Jurkat, Clone E6-1 (cell line): ENCODE measurements at regions not wholly inside any gene's neighbourhood (a gene's known extent, or its start where the extent isn't known, plus 50 kb on each side); places are given as distances from the start of the nearest gene placed in this dataset.
"Not testable (repeated sequence)": the region's sequence is repeated elsewhere in the genome, so short reads cannot be mapped to it uniquely, and the experiment has no call there.

Experiments
- DNase-seq: peaks from one replicate; pipeline ENCODE4 v3.0.0-alpha.2; 2011; ENCODE audit warnings: low read depth, low spot score
- H3K4me3 ChIP-seq: 2 replicates; pipeline ENCODE4 v1.5.1; 2011; ENCODE audit warnings: mild to moderate bottlenecking, low read length, control low read depth, moderate library complexity

DNA sequence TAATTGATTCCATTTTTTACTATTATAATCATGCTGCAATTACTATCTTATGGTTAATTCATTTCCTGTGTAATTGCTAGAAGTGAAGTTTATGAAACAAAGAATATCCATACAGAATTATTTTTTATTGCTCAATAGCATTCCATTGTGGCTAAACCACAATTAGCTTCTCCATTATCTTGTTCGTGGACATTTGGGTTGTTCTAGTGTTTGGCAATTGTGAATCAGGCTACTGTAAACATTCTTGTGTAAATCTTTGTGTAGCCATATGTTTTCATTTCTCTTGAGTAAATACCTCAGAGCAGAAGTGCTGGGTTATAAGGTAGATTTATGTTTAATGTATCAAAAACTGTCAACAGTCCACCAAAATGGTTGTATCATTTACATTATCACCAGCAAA is 341.1 kb downstream of the MAT2B start:
- no peak for DNase-seq
- no peak overlapping the region for H3K4me3 ChIP-seq

DNA sequence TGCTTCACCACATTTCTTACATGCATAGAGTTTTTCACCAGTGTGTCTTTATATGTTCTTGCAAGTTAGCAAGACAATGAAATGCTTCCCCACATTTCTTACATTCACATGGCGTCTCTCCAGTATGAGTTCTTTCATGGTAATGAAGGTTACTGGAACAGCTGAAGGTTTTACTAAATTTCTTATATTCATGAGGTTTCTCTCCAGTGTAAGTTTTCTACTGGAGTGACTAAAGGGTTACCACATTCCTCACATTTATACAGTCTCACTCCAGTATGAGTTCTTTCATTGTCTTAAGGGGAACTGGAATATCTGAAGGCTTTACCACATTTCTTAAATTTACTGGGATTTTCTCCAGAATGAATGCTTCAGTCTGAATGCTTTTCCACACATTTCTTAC is 350.3 kb downstream of the MAT2B start:
- H3K4me3 ChIP-seq, result no peak overlapping the region
- no peak for DNase-seq

DNA sequence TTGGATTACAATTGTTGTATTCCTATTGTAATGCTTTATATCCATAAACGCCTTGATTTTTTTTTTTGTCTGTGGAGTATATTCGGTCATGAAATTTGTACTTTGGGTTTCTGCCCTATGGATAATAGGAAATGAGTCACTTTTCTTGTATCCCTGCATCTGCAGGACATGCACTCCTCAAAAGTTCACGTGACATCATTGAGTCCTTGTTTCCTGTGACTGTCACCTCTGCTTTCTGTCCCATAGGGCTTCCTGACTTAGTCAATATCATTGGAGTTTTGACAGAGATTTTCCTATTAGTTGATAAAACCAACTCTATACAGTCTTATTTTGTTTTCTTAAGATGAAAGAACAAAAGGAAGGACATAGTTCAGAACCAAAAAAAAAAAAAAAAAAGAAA is 356.3 kb downstream of the MAT2B start:
- no peak overlapping the region for H3K4me3 ChIP-seq
- DNase-seq, result no peak

DNA sequence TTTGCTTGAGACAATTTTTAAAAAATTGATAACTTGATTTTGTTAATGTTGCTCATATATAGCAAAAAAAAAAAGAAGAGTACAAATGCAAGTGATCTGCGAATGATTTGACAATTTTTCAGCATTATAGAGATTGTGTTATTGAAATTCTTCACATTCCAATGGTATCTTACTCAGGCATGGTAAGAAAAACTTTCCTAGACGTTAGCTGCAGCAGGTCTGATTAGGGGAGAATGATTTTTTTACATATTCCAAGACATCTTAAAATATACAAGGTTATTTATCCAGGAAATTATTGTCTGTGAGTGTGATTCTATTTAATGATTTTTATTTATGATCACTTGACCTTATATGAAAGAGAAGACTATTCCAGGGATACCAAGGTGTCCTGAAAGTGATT is 361.9 kb downstream of the MAT2B start:
- DNase-seq, result no peak
- no peak overlapping the region for H3K4me3 ChIP-seq

DNA sequence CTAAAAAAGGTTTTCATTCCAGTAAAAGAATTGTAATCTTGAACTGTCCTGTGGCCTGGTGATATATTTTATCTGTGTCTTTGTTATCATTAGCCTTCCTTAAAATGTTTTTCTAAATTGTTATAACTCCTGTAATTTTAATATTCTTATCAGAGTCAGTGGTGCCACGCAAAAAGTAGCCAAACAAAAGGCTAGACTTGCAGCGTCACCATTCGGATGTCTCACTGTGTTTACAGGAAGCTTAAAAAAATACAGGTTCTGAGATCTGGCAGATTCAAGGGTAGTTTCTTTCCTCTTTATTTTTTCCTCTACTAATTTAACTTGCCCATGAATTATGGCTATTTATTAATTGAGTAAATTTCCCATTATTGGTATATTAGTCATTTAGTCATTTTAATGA is 362.3 kb downstream of the MAT2B start:
- DNase-seq, result no peak
- no peak overlapping the region for H3K4me3 ChIP-seq

DNA sequence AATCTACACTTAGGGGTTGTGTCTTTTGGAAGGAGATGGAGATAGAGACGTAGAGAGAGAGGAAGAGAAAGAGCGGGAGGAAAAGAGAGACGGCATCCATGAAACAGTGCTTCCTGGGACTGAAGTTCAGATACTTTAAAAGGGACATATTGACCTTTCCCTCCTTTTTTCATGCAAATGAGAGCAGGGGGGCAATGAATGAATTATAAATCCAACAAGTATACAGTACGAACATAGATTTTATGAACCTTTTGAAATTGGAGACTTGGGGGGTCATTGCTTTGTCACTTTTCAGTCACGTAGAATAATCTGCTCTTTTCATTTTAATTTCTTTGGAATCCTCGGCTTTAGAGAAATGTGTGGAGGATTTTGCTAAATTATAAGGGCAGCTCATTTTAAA is 364.2 kb downstream of the MAT2B start:
- no peak overlapping the region for H3K4me3 ChIP-seq
- DNase-seq, result no peak

DNA sequence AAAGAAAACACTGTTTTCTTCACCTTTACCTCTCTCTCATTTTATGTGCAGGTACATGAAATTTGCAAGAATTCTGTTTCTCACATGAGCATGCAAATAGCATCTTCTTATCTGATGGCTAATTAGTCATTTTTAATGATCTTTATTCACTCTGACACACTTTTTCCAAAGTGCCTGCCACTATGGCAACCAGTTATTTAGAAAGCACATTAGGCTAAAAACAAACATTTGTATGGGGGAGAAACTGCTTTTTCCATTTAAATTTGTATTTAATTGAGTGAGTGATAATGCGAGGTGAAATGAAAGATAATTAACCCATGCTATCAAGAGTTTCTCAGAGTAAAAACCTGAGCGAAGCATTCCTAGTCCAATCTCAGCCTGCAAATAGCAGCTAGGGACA is 365.0 kb downstream of the MAT2B start:
- H3K4me3 ChIP-seq, result no peak overlapping the region
- DNase-seq, result no peak

DNA sequence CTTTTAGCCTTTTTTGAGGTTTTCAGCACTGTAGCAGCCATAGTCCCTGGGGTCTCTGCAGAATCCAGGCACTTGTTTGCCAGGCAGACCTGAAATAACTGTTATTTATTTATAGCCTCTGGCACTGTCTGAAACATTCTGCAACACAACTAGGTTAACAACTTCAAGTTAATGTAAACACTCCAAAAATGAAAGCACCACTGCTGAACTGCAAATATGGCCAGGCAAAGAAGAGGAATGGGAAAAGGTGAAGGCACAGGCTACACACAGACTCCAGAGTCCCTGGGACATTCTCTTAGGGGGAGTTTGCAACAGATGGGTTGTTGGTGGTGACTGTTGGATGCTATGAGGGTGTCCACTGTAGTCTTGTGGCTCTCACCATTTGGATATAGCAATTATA is 369.0 kb downstream of the MAT2B start:
- no peak for DNase-seq

DNA sequence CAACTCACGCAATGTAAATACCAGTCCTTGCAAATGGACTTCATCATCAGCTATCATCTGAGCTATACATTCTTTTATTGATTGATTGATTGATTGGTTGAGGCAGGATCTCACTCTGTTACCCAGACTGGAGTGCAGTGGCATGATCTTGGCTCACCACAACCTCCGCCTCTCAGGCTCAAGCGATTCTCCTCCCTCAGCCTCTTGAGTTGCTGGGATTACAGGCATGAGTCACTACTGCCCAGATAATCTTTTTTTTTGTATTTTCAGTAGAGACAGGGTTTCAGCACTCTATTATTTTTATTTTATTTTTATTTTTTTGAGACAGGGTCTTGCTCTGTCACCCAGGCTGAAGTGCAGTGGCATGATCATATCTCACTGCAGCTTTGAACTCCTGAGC is 369.5 kb downstream of the MAT2B start:
- H3K4me3 ChIP-seq, DNase-seq: not testable (repeated sequence)

More for the DNA sequence above, 369.0 kb downstream of the MAT2B start:
- H3K4me3 ChIP-seq, result no peak overlapping the region

DNA sequence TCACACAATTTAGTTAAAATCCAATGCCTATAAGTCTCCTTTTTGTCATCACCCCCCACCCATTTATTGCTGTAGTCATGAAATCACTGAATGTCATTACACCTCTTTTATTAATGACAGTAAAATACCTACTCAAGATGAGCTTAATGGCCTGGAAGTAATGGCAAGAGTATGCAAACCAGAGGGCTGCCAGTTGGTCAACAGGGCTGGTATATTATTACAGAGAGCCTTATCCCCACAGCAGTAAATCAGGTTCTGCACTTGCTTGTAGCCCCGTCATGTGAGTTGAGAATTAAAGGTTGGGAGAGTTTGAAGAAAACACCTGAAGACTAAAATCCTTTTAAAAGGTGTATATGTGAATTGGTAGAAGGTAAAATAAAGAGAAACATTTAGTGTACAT is 372.4 kb downstream of the MAT2B start:
- H3K4me3 ChIP-seq, result no peak overlapping the region
- no peak for DNase-seq

DNA sequence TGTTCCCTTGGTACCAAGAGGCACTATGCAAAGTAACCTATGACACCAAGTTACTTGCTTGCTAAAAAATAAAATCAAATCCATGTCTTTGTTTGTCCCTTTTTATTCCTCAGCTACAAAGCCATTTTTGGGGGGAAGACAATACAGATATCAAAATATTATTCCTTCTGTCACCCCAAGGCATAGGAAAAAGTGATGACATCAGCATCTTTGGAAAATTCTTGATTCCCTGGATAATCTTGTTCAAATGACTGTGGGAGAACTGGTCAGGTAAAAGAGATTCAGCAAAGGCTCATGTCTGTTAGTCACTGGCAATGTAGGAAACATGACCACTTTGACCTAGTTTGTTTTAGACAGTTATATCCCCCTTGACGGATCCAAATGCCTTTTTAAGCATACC is 373.1 kb downstream of the MAT2B start:
- no peak for DNase-seq
- no peak overlapping the region for H3K4me3 ChIP-seq

DNA sequence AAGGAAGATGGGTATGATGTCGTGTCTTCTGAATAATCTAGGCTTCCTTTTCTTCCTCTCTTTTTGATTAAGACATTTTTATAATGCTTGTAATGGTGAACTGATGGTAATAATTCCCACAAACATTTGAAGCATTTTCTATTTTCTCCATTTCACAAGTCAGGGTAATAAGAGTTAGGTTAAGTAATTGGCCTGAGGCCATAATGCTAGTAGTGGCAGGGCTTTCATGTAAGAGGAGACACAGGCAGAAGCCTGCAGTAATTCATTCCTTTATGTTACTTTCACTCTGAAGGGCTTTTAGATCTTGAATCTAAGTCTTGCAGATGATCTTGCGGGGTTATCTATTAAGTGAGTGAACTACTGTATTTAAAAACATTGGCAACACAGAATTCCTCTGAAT is 374.9 kb downstream of the MAT2B start:
- DNase-seq, result no peak
- H3K4me3 ChIP-seq, result no peak overlapping the region

DNA sequence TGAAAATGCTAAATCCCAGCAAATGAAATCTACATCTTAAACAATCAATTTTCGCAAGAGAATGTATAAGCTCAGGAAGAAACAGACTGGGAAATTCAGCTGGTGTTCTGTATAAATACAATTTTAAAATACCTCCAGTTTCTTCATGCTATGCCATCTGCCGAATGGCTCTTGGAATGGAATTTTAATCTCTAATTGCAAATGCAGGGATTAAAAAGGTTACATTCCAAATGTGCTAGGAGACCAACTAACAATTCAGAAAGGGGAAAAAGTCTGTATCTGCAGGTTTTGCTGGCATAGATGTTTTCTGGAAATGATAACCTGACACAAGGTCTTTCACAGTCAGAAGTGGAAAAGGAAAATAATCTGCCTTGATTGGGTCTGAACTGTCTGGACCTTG is 379.7 kb downstream of the MAT2B start:
- no peak for DNase-seq
- no peak overlapping the region for H3K4me3 ChIP-seq

DNA sequence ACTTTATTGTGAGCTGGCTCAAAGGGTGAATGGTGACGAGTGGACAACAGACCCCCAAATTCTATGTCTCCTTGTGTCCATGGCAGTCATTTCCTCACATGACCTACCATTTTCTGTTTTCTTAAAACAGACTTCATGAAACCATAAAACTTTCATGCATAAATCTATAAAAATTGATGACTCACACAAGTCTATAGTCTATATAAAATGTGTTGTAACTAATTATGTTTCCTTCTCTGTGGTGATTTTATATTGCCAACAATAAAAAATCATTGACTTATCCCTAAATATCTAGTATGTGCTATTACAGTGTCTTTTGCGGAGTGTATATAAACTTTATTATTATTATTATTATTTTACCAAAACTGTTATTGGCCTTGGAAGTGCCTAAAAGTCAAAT is 382.4 kb downstream of the MAT2B start:
- no peak for DNase-seq
- no peak overlapping the region for H3K4me3 ChIP-seq

DNA sequence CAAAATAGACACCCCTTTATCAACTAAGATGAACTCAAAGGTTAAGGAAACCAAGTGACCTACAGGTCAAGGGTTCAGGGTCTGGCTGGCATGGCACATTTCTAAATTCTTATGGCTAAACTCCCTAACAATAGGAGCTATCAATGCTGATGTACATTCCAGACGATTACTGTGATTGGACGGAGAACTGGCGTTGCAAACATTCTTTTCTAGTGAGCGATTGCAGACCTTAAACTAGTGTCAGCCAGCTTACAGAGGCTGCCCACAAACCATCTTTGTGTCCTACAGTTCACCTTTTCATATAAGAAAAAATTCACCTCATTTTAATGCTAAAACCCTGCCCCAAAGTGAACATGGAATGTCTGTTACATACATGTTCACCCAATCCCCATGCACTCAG is 382.9 kb downstream of the MAT2B start:
- DNase-seq, result no peak
- no peak overlapping the region for H3K4me3 ChIP-seq

DNA sequence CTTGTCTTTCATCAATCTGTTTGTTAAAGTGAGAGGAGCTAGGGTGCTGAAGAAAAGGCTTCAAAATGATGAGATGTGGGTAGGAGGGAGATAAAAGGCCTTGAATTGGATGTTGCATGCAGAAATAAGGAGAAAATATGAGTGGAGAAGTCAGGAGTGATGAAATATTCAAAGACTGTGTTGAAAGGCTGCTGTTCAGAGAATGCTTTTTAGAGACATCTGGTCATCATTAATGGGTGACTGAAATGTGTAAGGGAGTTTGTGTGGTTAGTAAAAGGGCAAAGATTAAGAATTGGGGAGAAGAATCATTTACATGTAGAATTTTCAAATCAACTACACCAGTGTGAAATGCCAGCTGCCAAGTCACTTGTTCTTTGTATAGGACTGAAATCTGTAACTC is 383.9 kb downstream of the MAT2B start:
- H3K4me3 ChIP-seq, result no peak overlapping the region
- DNase-seq, result no peak

DNA sequence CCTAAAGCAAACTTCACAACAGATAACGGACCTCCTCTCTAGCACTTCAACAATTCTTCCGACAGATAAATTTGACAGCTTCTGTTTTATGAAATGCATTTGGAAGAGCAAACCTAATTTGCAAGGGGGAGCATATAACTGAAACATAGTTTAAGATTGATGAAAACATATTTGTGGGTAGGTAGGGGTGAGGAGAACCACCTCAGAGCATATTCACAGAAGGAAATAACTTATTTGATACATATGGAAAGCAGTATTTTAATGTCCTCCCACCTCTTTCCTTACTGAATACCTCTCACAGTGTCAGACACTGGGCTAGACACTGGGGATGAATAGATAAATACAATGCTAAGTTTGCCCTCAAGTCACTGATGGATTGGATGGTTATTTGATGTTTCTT is 384.8 kb downstream of the MAT2B start:
- no peak for DNase-seq

DNA sequence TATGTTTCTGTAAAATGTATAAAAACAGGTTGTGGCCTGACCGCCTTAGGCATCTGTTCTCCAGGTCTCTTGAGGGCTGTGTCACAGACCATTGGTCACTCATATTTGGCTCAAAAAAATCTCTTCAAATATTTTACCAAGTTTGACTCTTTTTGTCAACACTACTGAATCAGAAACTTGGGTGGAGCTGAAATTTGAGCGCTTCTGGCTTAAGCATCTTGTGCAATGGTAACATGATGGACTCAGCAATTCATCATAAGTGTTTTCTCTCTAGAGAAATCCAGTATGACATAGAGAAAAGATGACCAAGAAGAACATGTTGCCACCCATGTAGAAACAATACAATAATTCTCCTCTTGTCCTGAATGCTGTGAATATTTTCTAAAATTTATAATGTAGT is 387.9 kb downstream of the MAT2B start:
- H3K4me3 ChIP-seq, result no peak overlapping the region
- no peak for DNase-seq

More for the DNA sequence above, 384.8 kb downstream of the MAT2B start:
- H3K4me3 ChIP-seq, result no peak overlapping the region

DNA sequence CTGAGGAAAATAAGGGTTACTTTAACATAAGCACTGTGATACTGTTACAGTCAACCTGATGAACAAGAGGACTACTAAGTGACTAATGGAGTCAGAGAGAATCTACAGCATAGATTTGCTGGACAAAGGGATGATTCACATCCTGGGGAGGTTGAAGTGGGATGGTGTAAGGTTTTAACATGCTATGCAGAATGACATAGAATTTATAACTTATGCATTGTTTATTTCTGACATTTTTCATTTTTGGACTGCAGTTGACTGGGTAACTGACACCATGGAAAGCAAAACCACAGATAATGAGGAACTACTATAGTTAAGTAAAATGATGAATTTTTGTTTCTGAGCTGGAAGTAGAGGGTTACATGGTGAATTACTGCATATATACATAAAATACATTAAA is 389.2 kb downstream of the MAT2B start:
- no peak for DNase-seq
- H3K4me3 ChIP-seq, result no peak overlapping the region

DNA sequence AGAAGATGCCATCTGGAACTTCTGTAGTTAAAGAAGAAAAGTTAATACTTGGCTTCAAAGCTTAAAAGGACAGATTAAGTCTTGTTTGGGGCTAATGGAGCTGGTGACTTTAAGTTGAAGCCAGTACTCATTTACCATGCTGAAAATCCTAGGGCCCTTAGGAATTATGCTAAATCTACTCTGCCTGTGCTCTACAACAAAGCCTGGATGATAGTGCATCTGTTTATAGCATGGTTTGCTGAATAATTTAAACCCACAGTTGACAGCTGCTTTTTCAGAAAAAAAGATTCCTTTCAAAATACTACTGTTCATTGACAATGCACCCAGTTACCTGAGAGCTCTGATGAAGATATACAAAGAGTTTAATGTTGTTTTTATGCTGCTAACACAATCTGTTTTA is 393.5 kb downstream of the MAT2B start:
- no peak overlapping the region for H3K4me3 ChIP-seq
- no peak for DNase-seq

DNA sequence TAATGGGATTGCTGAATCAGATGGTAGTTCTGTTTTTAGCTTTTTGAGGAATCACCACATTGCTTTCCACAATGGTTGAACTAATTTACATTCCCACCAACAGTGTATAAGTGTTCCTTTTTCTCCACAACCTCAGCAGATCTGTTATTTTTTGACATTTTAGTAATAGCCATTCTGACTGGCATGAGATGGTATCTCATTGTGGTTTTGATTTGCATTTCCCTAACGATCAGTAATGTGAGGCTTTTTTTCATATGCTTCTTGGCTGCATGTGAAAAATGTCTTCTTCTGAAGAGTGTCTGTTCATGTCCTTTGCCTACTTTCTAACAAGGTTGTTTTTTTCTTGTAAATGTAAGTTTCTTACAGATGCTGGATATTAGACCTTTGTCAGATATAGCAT is 402.4 kb downstream of the MAT2B start:
- not testable (repeated sequence) for DNase-seq, H3K4me3 ChIP-seq

DNA sequence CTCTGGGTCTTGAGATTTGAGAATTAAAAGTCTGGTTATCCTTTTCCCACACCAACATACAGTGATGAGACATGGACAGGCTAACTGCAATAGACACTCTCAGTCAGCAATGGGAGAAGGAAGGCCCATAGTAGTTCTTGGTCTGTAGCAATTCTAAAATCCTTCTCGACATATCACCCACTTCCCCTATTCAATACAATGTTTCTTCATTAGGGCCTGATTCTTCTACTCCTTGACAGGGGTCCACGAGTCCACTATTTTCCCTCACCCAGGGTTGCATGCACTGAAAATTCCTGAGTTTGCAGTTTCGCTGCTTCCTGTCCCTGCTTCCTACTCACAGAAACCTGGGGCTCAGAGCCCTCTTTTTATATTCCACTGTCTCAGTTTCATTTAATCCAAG is 402.8 kb downstream of the MAT2B start:
- H3K4me3 ChIP-seq, result no peak overlapping the region
- no peak for DNase-seq
